ENCODE measurements at regions not wholly inside any gene's neighbourhood (a gene's known extent, or its start where the extent isn't known, plus 50 kb on each side); places are given as distances from the start of the nearest gene placed in this dataset.
"Not testable (repeated sequence)": the region's sequence is repeated elsewhere in the genome, so short reads cannot be mapped to it uniquely, and the experiment has no call there.

DNA sequence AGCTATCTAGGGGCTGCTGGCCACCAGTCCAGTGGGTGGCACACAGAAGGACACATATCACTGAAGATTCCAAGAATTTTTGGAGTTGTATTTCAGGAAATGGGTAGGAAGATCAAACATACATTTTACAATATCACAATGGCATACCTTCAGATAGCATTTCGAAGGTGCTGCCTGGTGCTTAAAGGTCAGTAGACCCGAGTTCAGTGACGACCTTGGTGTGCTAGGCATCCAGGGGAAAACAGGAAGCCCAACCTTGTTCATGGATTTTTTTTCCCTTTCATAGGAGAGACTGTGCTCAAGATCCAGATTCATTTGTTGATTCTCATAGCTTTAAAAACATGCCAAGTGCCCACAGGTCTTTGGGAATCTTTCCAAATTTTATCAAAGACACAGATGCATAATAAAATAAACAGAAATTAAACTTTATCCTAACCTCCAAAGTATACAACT is 51.0 kb upstream of the RCBTB2 start:
- DNase-seq, result no peak
- Mint-ChIP-seq H3K4me3 (no peak overlapping the region), H3K27me3 (peaks cover 22% of the 10 kb centered on the region), H3K4me1 (ENCODE audit: low read depth) (peaks cover 16% of the 10 kb centered on the region), H3K9me3 (no peaks in the 10 kb centered on the region), H3K36me3 (ENCODE audit: low read depth) (no peaks in the 10 kb centered on the region), H3K27ac (no peak overlapping the region)

DNA sequence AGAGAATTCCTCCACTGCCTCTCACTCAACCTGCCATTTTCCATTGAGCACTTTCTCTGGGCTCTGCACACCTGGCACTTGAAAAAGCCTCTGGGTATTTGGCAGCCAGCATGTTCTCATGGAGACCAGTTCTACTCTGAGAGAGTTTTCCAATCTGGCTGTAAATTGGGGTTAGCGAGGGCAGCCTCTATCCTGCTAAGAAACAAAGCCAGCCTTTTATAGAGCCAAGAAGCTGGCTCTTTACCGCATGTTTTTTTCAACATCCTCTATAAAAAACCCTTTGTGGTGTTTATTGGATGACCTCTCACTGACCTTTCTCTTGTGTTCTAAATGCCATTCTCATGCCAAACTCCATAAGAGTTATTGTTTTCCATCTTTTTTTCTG is 52.6 kb upstream of the RCBTB2 start:
- peaks cover 18% of the 10 kb centered on the region for H3K27me3 Mint-ChIP-seq
- H3K9me3 Mint-ChIP-seq, result no peaks in the 10 kb centered on the region
- H3K27ac Mint-ChIP-seq, result no peak overlapping the region
- H3K36me3 Mint-ChIP-seq (ENCODE audit: low read depth), result no peaks in the 10 kb centered on the region
- DNase-seq, result no peak
- H3K4me1 Mint-ChIP-seq (ENCODE audit: low read depth), result peaks cover 14% of the 10 kb centered on the region
- no peak overlapping the region for H3K4me3 Mint-ChIP-seq

DNA sequence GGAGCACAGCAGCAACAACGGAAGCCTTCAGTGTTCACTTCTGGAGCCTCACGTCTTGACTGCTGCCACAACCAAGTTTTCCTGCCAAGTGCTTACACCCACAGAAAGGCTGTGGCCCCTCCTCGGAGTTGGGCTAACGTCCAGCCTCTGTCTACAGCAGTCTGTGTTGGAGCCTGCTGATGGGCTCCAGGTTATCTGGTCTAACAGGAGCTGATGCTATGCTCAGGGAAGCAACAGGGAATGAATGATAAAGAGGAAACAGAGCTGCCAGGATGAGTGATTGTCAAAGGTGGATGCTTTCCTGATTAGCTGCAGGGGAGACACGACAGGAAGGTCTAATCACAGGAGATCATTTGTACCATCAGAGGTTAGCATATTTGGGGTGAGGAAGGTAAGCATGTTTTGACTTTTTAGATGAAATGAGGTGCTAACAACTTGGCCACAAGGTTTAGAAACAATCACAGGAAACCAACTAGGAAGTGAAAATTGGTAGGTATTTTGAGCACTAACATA is 53.8 kb upstream of the RCBTB2 start:
- Mint-ChIP-seq H3K9me3 (no peaks in the 10 kb centered on the region), H3K4me1 (ENCODE audit: low read depth) (peaks cover 14% of the 10 kb centered on the region), H3K27me3 (peaks cover 12% of the 10 kb centered on the region), H3K36me3 (ENCODE audit: low read depth) (no peaks in the 10 kb centered on the region), H3K4me3 (no peak overlapping the region), H3K27ac (no peak overlapping the region)
- DNase-seq, result no peak

DNA sequence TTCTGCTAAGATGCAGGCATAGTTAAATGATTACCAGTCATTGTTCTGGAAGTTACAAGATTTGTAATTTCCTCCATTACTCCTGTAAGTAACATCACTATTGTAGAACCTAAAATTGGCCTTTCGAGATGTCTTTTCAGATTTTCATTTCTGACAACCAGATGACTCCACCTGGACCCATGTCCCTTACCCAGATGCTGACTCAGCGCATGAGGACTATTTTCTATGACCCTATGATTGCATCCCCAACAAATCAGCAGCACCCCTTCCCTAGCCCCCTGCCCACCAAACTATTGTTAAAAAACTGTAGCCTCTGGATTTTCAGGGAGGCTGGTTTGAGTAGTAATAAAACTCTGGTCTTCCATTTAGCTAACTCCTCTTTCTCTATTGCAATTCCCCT is 55.2 kb upstream of the RCBTB2 start:
- H3K9me3 Mint-ChIP-seq, result no peaks in the 10 kb centered on the region
- DNase-seq, result no peak
- no peak overlapping the region for H3K4me3 Mint-ChIP-seq
- H3K27me3 Mint-ChIP-seq, result peaks cover 4% of the 10 kb centered on the region
- no peak overlapping the region for H3K27ac Mint-ChIP-seq
- no peaks in the 10 kb centered on the region for H3K36me3 Mint-ChIP-seq (ENCODE audit: low read depth)
- H3K4me1 Mint-ChIP-seq (ENCODE audit: low read depth), result peaks cover 14% of the 10 kb centered on the region

DNA sequence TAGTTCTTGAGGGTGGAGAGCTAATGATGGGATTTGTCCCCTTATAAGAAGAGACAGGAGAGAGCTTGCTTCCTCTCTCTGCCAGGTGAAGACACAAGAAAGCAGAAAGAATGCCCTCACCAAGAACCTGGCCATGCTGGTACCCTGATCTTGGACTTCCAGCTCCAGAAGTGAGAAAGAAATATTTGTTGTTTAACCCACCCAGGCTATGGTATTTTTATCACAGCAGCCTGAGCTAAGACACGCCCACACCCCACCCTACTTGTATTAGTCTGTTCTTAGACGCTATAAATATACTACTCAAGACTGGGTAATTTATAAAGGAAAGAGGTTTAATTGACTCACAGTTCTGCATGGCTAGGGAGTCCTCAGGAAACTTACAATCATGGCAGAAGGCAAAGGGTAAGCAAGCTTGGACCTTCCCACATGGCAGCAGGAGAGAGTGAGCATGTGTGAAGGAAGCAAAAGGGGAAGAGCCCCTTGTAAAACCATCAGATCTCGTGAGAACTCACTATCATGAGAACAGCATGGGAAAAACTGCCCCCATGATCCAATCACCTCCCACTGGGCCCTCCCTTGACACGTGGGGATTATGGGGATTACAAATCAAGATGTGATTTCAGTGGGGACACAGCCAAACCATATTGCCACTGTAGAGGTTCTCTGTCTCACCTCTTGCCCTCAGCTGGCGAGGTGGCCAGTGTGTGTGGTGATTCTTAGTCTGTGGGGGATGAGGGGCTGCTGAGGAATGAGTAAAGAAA is 57.4 kb upstream of the RCBTB2 start:
- no peaks in the 10 kb centered on the region for H3K36me3 Mint-ChIP-seq (ENCODE audit: low read depth)
- H3K9me3 Mint-ChIP-seq, result no peaks in the 10 kb centered on the region
- no peaks in the 10 kb centered on the region for H3K27me3 Mint-ChIP-seq
- H3K4me3 Mint-ChIP-seq, result no peak overlapping the region
- DNase-seq, result no peak
- no peak overlapping the region for H3K27ac Mint-ChIP-seq
- H3K4me1 Mint-ChIP-seq (ENCODE audit: low read depth), result peaks cover 22% of the 10 kb centered on the region

DNA sequence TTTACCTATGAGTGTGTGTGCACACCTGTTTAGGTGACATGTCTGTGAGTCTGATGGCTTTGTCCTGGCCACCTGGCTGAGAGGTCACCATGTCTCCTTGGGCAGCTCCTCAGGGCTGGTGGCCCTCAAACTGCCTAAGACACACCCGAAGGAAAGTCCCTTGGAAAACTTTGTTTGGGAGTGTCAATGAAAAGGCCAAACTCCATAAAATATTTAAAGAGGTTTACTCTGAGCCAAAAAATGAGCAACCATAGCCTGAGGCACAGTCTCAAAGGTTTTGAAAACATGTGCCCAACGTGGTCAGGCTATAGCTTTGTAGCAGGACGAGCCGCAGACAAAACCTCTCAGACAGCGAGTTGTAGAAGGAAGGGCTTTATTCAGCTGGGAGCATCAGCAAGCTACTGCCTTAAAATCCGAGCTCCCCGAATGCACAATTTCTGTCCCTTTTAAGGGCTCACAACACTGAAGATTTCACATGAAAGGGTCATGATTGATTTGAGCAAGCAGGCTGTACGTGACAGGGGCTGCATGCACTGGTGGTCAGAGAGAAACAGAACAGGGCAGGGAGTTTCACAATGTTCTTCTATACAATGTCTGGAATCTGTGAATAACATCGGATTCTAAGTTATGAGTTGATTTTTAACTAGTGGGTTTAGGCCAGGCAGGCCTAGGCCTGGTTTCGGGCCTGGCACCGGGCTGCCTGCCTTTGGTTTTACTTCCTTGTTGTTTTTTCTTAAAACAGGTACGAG is 58.4 kb upstream of the RCBTB2 start:
- peaks cover 19% of the 10 kb centered on the region for H3K4me1 Mint-ChIP-seq (ENCODE audit: low read depth)
- H3K4me3 Mint-ChIP-seq; DNase-seq; H3K27ac Mint-ChIP-seq; H3K9me3 Mint-ChIP-seq; H3K27me3 Mint-ChIP-seq; H3K36me3 Mint-ChIP-seq (ENCODE audit: low read depth): not testable (repeated sequence)

DNA sequence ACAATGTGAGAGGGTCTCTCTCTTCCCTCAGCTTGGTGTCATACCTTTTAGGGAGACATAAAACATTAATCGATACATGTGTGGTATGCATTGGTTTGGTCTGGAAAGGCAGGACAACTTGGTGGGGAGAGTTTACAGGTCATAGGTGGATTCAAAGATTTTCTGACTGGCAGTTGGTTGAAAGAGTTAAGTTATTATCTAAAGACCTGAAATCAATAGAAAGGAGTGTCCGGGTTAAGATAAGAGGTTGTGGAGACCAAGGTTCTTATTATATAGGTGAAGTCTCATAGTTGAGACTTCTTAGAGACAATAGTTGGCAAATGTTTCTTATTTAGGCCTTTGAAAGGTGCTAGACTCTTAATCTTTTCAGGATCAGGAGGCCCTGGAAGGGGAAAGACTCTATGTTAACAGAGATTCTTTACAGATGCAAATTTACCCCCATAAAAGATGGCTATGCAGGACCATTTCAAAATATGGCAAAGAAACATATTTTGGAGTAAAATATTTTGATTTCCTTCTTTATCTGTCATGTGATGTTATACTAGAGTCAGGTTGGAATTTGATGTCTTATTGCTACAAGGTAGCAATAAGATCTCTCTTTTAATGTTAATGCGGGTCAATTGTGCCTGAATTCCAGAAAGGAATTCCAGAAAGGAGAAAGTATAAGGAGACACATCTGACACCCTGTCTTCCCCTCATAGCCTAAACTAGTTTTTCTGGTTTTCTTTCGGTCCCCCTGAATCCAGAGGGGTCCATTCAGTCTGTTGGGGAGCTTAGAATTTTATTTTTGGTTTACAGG is 59.2 kb upstream of the RCBTB2 start:
- Mint-ChIP-seq H3K9me3 (no peaks in the 10 kb centered on the region), H3K27ac (no peak overlapping the region), H3K27me3 (no peaks in the 10 kb centered on the region), H3K36me3 (ENCODE audit: low read depth) (no peaks in the 10 kb centered on the region), H3K4me3 (no peak overlapping the region), H3K4me1 (ENCODE audit: low read depth) (peaks cover 11% of the 10 kb centered on the region)
- no peak for DNase-seq

DNA sequence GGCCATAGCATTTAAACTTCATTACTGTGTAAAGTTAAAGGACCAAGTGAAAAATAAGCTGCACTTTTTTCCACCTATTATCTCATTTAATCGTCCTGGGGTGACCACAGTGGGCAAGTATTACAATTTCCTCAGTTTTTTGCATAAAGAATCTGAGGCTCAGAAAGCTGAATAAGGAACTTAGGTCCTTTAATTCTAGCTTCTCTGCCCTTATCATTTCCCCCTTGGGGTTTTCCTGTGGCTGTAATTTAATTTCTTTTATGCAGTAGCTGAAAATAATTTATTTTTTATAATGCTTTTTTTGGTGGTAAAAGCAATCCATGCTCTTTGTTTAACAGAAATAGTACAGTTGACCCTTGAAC is 59.8 kb upstream of the RCBTB2 start:
- Mint-ChIP-seq H3K4me3 (no peak overlapping the region), H3K27ac (no peak overlapping the region), H3K9me3 (no peaks in the 10 kb centered on the region), H3K4me1 (ENCODE audit: low read depth) (peaks cover 10% of the 10 kb centered on the region), H3K27me3 (no peaks in the 10 kb centered on the region), H3K36me3 (ENCODE audit: low read depth) (no peaks in the 10 kb centered on the region)
- no peak for DNase-seq

DNA sequence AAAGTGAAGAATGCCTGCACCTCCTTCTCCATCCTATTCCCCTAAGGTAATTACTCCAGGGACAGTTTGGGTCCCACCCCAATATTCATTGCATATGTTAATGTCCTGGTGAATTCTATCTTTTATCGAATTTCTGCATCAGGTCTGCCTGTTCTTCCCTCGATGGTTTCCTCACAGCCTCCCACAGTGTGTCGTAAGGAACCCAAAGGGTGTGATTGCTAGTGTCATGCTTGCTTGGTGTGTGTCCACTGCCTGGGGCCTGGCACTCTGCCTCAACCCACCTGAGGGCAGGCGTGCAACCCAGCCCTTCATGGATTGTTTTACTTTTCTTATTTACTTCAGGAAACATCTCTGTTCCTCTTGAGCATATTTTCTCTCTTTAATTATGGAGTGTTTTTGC is 60.2 kb upstream of the CYSLTR2 start:
- DNase-seq, result no peak
- Mint-ChIP-seq H3K27me3 (no peaks in the 10 kb centered on the region), H3K27ac (no peak overlapping the region), H3K4me1 (ENCODE audit: low read depth) (peaks cover 10% of the 10 kb centered on the region), H3K4me3 (no peak overlapping the region), H3K36me3 (ENCODE audit: low read depth) (no peaks in the 10 kb centered on the region), H3K9me3 (no peaks in the 10 kb centered on the region)

DNA sequence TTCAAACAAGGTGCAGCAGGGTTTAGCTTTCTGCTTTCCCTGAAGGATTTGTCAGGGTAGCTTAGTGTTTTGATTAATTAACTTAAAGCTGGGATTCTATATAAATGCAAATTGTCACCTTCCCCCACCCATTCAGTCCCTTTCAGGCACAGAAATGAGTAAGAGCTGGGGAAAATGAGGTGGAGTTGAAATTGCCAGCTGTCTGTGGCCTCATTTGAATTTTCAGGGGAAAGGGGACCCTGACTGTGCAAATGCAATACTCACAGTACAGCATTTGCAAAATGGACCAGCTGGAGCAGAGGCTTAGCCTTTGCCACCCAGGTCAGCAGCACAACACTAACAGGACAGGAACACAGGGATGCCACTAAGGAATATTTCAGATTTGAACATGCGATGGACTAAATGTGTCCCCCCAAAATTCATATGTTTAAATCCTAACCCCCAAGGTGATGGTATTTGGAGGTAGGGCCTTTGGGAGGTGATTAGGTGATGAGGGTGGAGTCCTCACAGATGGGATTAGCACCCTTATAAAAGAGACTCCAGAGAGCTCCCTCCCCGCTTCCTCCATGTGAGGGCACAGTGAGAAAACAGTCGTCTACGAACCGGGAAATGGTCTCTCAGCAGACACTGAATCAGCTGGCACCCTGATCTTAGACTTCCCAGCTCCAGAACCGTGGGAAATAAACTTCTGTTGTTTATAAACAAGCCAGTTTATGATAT is 59.5 kb upstream of the CYSLTR2 start:
- no peak for DNase-seq

DNA sequence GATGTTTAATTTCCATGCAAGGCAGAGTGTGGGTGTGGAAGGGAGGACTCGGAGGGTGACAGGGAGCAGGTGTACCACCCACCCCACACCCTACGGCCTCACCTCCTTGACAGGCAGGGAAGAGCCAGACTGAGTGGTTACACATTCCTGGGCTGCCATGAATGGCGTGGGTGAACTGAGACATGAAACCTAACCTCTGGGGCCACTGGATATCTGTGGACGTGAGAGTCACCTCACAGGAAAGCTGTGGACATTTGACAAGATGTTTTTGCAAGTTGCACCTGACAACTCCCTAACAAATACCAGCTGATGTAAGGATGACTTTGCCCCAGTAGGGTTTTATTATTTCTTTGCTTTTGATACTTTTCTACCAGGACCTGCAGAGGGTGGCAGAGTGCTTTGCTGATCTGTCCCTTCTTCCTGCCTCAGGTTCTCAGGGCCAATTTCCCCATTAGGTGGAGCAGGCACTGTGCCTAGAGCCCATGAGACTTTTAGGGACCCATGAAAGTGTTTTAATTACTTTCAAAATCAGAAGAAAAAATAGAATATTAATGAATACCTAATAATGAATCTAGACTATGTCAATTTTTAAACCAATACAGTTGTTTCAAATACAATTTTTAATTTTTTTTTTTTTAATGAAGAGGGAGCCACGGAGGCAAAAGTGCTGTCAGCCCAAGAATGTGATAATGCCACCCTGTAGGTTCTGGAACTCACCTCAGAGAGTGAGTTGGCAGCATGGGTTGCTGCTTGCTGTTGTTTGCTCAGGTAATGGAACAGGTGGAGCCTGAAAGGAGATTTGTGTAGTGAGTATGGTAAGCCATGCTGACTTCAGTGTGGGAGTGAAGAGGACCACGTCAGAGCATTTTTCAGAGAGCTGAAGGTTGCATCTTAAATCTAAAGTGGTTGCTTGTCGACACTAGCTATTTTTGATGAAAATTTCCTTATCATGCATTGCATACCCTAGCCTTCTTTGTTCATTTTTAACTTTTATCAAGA is 58.0 kb upstream of the CYSLTR2 start:
- Mint-ChIP-seq H3K4me1 (ENCODE audit: low read depth) (peaks cover 13% of the 10 kb centered on the region), H3K9me3 (no peaks in the 10 kb centered on the region), H3K36me3 (ENCODE audit: low read depth) (no peaks in the 10 kb centered on the region), H3K4me3 (no peak overlapping the region), H3K27me3 (no peaks in the 10 kb centered on the region), H3K27ac (no peak overlapping the region)
- DNase-seq, result peak; percentile 46

More for the DNA sequence above, 59.5 kb upstream of the CYSLTR2 start:
- H3K4me1 Mint-ChIP-seq (ENCODE audit: low read depth), result peaks cover 10% of the 10 kb centered on the region
- H3K9me3 Mint-ChIP-seq, result no peaks in the 10 kb centered on the region
- no peak overlapping the region for H3K27ac Mint-ChIP-seq
- H3K27me3 Mint-ChIP-seq, result no peaks in the 10 kb centered on the region
- H3K4me3 Mint-ChIP-seq, result no peak overlapping the region
- H3K36me3 Mint-ChIP-seq (ENCODE audit: low read depth), result no peaks in the 10 kb centered on the region

DNA sequence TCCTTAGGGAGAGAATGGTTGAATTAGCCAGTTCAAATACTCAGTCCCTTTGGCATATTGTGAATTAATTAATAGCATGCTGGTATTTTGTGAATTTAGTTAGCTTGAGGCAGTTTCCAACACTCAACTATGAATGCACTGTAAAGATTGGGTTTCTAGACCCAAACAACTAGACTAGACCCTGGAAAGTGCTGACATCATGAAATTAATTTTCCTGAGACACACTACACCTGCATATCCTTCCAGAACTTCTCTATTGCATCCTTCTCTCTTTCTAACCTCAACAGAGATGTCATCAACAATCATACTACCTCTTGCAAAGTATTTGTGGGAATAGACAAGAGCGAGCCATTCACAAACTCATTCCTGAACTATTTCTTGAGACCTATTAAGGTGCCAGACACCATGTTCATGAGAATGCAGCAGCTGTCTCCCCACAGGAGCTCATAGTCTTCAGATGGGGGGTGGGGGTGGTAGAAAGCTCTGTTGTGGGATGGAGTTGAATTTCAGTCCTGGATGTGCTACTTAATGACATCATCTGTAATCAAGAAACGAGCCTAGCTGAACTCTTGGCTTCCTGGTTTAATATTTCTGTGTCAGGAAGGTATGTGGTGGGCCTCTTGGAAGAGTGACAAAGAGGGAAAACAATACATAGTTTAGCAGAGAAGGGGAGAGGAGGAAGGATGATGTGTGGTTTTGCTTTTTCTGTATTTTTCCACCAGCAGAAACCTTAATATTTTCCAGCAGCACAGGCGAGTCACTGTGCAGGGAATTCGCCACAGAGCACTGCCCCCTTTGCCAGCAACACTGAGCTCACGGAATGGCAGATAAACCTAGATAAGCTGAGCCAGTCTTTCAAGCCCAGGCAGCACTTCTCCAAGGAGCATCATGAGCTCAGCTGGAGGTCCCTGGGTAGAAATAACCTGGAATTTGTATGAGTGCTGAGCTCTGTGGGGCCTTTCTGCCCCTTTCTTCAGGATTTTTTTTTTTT is 53.1 kb upstream of the CYSLTR2 start:
- Mint-ChIP-seq H3K27me3 (no peaks in the 10 kb centered on the region), H3K4me1 (ENCODE audit: low read depth) (peaks cover 10% of the 10 kb centered on the region), H3K27ac (peak overlapping the region; percentile 2), H3K4me3 (no peak overlapping the region), H3K36me3 (ENCODE audit: low read depth) (no peaks in the 10 kb centered on the region), H3K9me3 (peaks cover 2% of the 10 kb centered on the region)
- no peak for DNase-seq

Data from activated T-cell treated with anti-CD3 and anti-CD28 coated beads, Interleukin-2, amount 50 U/mL, for 24 hours (primary cell).